ENCODE measurements at regions not wholly inside any gene's neighbourhood (a gene's known extent, or its start where the extent isn't known, plus 50 kb on each side); places are given as distances from the start of the nearest gene placed in this dataset.

GRCh38 chr6:4378319-4378996 lies 243.1 kb upstream of the ECI2 start:
- no peak for TF ChIP-seq POLR2A (IDR thresholded peaks at IDR 0.05)
- TF ChIP-seq, protein P1, sequence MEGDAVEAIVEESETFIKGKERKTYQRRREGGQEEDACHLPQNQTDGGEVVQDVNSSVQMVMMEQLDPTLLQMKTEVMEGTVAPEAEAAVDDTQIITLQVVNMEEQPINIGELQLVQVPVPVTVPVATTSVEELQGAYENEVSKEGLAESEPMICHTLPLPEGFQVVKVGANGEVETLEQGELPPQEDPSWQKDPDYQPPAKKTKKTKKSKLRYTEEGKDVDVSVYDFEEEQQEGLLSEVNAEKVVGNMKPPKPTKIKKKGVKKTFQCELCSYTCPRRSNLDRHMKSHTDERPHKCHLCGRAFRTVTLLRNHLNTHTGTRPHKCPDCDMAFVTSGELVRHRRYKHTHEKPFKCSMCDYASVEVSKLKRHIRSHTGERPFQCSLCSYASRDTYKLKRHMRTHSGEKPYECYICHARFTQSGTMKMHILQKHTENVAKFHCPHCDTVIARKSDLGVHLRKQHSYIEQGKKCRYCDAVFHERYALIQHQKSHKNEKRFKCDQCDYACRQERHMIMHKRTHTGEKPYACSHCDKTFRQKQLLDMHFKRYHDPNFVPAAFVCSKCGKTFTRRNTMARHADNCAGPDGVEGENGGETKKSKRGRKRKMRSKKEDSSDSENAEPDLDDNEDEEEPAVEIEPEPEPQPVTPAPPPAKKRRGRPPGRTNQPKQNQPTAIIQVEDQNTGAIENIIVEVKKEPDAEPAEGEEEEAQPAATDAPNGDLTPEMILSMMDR (IDR thresholded peaks at IDR 0.05), result no peak

Data from stomach (tissue), 4 donors.